HUES64 (cell line): ENCODE measurements at regions not wholly inside any gene's neighbourhood (a gene's known extent, or its start where the extent isn't known, plus 50 kb on each side); places are given as distances from the start of the nearest gene placed in this dataset.
"Not testable (repeated sequence)": the region's sequence is repeated elsewhere in the genome, so short reads cannot be mapped to it uniquely, and the experiment has no call there.

Experiments used
- H3K27ac ChIP-seq: 2 replicates; pipeline ENCODE4 v1.7.0; 2013; ENCODE audit warnings: low read depth, low read length, inconsistent platforms
- H3K27me3 ChIP-seq: 2 replicates; pipeline ENCODE4 v1.6.1; 2013; ENCODE audit warnings: mild to moderate bottlenecking, low read length; ENCODE audit not compliant: insufficient read depth
- H3K36me3 ChIP-seq: 2 replicates; pipeline ENCODE4 v1.6.1; 2013; ENCODE audit warnings: mild to moderate bottlenecking, low read length; ENCODE audit not compliant: insufficient read depth
- H3K4me1 ChIP-seq: 2 replicates; pipeline ENCODE4 v1.6.1; 2013; ENCODE audit warnings: mild to moderate bottlenecking, low read length, moderate library complexity; ENCODE audit not compliant: insufficient read depth
- H3K4me3 ChIP-seq: 2 replicates; pipeline ENCODE4 v1.5.1; 2013; ENCODE audit warnings: mild to moderate bottlenecking, low read length, moderate library complexity
- H3K9ac ChIP-seq: 2 replicates; pipeline ENCODE4 v1.6.1; 2013; ENCODE audit warnings: mild to moderate bottlenecking, low read depth, low read length
- H3K9me3 ChIP-seq: 2 replicates; pipeline ENCODE4 v1.6.1; 2013; ENCODE audit warnings: low read depth, low read length; ENCODE audit not compliant: insufficient read depth
- WGBS: fragments of 150-250, 120-280 bp; methylation state at CpG from one replicate; pipeline ENCODE4 v1.1.7; 2013; ENCODE audit warnings: missing lambda C conversion rate; 5-methylcytosine and 5-hydroxymethylcytosine counted together

GRCh38 chr4:124461592-124461991, 250.9 kb downstream of the ANKRD50 start:
- peaks cover 29% of the 10 kb centered on the region for H3K9me3 ChIP-seq
- 95% methylated on average over 7 of the region's 7 CpGs for WGBS
- not testable (repeated sequence) for H3K36me3 ChIP-seq, H3K27me3 ChIP-seq, H3K4me3 ChIP-seq, H3K27ac ChIP-seq, H3K9ac ChIP-seq
- H3K4me1 ChIP-seq: peaks cover 28% of the 10 kb centered on the region

- H3K9me3 ChIP-seq: peaks cover 29% of the 10 kb centered on the region
- no peaks in the 10 kb centered on the region for H3K27me3 ChIP-seq
- no peak overlapping the region for H3K4me3 ChIP-seq
- H3K27ac ChIP-seq: no peak overlapping the region
- peaks cover 25% of the 10 kb centered on the region for H3K4me1 ChIP-seq
- 92% methylated on average over 18 of the region's 18 CpGs for WGBS
- no peaks in the 10 kb centered on the region for H3K36me3 ChIP-seq
- H3K9ac ChIP-seq: no peak overlapping the region
These were observed 249.3 kb downstream of the ANKRD50 start for GRCh38 chr4:124462954-124463828.

- 100% methylated on average over 1 of the region's 1 CpG for WGBS
- Histone ChIP-seq H3K36me3 (no peaks in the 10 kb centered on the region), H3K9me3 (peaks cover 29% of the 10 kb centered on the region), H3K4me3 (no peak overlapping the region), H3K9ac (no peak overlapping the region), H3K27me3 (no peaks in the 10 kb centered on the region), H3K4me1 (peaks cover 8% of the 10 kb centered on the region), H3K27ac (no peak overlapping the region)
These were observed 247.7 kb downstream of the ANKRD50 start for GRCh38 chr4:124464836-124465235.

GRCh38 chr4:124468360-124468759, 244.2 kb downstream of the ANKRD50 start:
- Histone ChIP-seq H3K36me3 (no peaks in the 10 kb centered on the region), H3K4me3 (no peak overlapping the region), H3K9me3 (peaks cover 19% of the 10 kb centered on the region), H3K27me3 (no peaks in the 10 kb centered on the region), H3K27ac (no peak overlapping the region), H3K9ac (no peak overlapping the region), H3K4me1 (no peaks in the 10 kb centered on the region)
- 93% methylated on average over 7 of the region's 7 CpGs for WGBS

- H3K4me1 ChIP-seq: no peaks in the 10 kb centered on the region
- no peak overlapping the region for H3K9ac ChIP-seq
- H3K9me3 ChIP-seq: peaks cover 14% of the 10 kb centered on the region; the same call in 1 of the 2 replicates
- H3K4me3 ChIP-seq: no peak overlapping the region
- H3K27ac ChIP-seq: no peak overlapping the region
- no peaks in the 10 kb centered on the region for H3K36me3 ChIP-seq
- H3K27me3 ChIP-seq: no peaks in the 10 kb centered on the region
These were observed 242.6 kb downstream of the ANKRD50 start for GRCh38 chr4:124469981-124470380.

GRCh38 chr4:124478470-124478869, 234.1 kb downstream of the ANKRD50 start:
- H3K9ac ChIP-seq: no peak overlapping the region
- no peaks in the 10 kb centered on the region for H3K9me3 ChIP-seq
- H3K27me3 ChIP-seq: no peaks in the 10 kb centered on the region
- H3K36me3 ChIP-seq: no peaks in the 10 kb centered on the region
- WGBS: 67% methylated on average over 1 of the region's 1 CpG
- no peak overlapping the region for H3K4me3 ChIP-seq
- no peak overlapping the region for H3K27ac ChIP-seq
- H3K4me1 ChIP-seq: peaks cover 4% of the 10 kb centered on the region; the same call in 1 of the 2 replicates

- no peak overlapping the region for H3K4me3 ChIP-seq
- 90% methylated on average over 4 of the region's 4 CpGs for WGBS
- H3K9ac ChIP-seq: no peak overlapping the region
- no peaks in the 10 kb centered on the region for H3K36me3 ChIP-seq
- no peaks in the 10 kb centered on the region for H3K27me3 ChIP-seq
- H3K9me3 ChIP-seq: no peaks in the 10 kb centered on the region
- no peak overlapping the region for H3K27ac ChIP-seq
- H3K4me1 ChIP-seq: peaks cover 12% of the 10 kb centered on the region; the same call in 1 of the 2 replicates
These were observed 232.5 kb downstream of the ANKRD50 start for GRCh38 chr4:124480061-124480460.

GRCh38 chr4:124481123-124481522, 231.4 kb downstream of the ANKRD50 start:
- Histone ChIP-seq H3K4me1 (peaks cover 12% of the 10 kb centered on the region; the same call in 1 of the 2 replicates), H3K9me3 (no peaks in the 10 kb centered on the region), H3K9ac (no peak overlapping the region), H3K4me3 (no peak overlapping the region), H3K27ac (no peak overlapping the region), H3K27me3 (no peaks in the 10 kb centered on the region), H3K36me3 (no peaks in the 10 kb centered on the region)
- WGBS: 93% methylated on average over 3 of the region's 3 CpGs

GRCh38 chr4:124483048-124483906, 229.3 kb downstream of the ANKRD50 start:
- Histone ChIP-seq H3K36me3 (no peaks in the 10 kb centered on the region), H3K4me3 (no peak overlapping the region), H3K27me3 (no peaks in the 10 kb centered on the region), H3K27ac (no peak overlapping the region), H3K9me3 (no peaks in the 10 kb centered on the region), H3K4me1 (peaks cover 12% of the 10 kb centered on the region; the same call in 1 of the 2 replicates), H3K9ac (no peak overlapping the region)
- WGBS: 46% methylated on average over 6 of the region's 6 CpGs

GRCh38 chr4:124484008-124484407, 228.5 kb downstream of the ANKRD50 start:
- H3K36me3 ChIP-seq: no peaks in the 10 kb centered on the region
- H3K9ac ChIP-seq: no peak overlapping the region
- no peaks in the 10 kb centered on the region for H3K9me3 ChIP-seq
- H3K27me3 ChIP-seq: no peaks in the 10 kb centered on the region
- H3K4me1 ChIP-seq: peaks cover 12% of the 10 kb centered on the region; the same call in 1 of the 2 replicates
- H3K4me3 ChIP-seq: no peak overlapping the region
- no peak overlapping the region for H3K27ac ChIP-seq

GRCh38 chr4:124484940-124485339, 227.6 kb downstream of the ANKRD50 start:
- H3K27me3 ChIP-seq: no peaks in the 10 kb centered on the region
- no peaks in the 10 kb centered on the region for H3K36me3 ChIP-seq
- no peak overlapping the region for H3K27ac ChIP-seq
- WGBS: 100% methylated on average over 1 of the region's 2 CpGs
- H3K4me1 ChIP-seq: peaks cover 12% of the 10 kb centered on the region; the same call in 1 of the 2 replicates
- no peak overlapping the region for H3K4me3 ChIP-seq
- H3K9ac ChIP-seq: no peak overlapping the region
- H3K9me3 ChIP-seq: no peaks in the 10 kb centered on the region
